ENCODE measurements at regions not wholly inside any gene's neighbourhood (a gene's known extent, or its start where the extent isn't known, plus 50 kb on each side); places are given as distances from the start of the nearest gene placed in this dataset.

- Mint-ChIP-seq H3K36me3 (ENCODE audit: low read depth) (peaks cover 2% of the 10 kb centered on the region), H3K27me3 (peaks cover 27% of the 10 kb centered on the region), H3K27ac (no peak overlapping the region), H3K9me3 (peaks cover 10% of the 10 kb centered on the region), H3K4me1 (peaks cover 17% of the 10 kb centered on the region), H3K4me3 (no peak overlapping the region)
- peak; percentile 73 for DNase-seq
- POLR2A ChIA-PET: no interaction called here
- CTCF ChIA-PET: interaction anchor here (0.6 to 2.6 kb wide), 65 partner anchors 8 to 347 kb away, joined by 3 to 33 read pairs (median 4); partner anchors contain the start of gene HSPA8
These were observed 66.5 kb upstream of the CLMP start for GRCh38 chr11:123261345-123262106.

DNA sequence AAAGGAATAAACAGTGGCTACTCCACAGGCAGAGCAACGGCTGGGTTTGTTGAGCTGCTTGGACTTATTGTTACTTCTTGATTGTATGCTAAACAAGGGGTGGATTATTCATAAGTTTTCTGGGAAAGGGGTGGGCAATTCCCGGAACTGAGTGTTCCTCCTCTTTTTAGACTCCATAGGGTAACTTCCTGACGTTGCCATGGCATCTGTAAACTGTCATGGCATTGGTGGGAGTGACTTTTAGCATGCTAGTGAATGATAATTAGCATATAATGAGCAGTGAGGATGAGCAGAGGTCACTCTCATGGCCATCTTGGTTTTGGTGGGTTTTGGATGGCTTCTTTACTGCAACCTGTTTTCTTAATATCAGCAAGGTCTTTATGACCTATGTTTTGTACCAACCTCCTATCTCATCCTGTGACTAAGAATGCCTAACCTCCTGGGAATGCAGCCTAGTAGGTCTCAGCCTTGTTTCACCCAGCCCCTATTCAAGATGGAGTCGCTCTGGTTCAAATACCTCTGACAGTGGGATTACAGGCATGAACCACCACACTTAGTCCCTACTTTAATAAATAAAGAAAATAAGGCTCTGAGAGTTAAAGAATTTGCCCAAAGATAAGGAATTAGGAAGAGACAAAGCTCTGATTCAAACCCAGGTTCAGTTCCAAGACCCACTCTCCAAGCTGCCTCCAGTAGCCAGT is 65.6 kb upstream of the CLMP start:
- Mint-ChIP-seq H3K4me3 (no peak overlapping the region), H3K27ac (no peak overlapping the region), H3K36me3 (ENCODE audit: low read depth) (peaks cover 2% of the 10 kb centered on the region), H3K9me3 (peaks cover 10% of the 10 kb centered on the region), H3K27me3 (peaks cover 26% of the 10 kb centered on the region), H3K4me1 (peaks cover 17% of the 10 kb centered on the region)
- CTCF ChIA-PET: interaction anchor here (0.6 to 2.6 kb wide), 62 partner anchors 9 to 346 kb away, joined by 3 to 33 read pairs (median 4); partner anchors contain the start of gene HSPA8
- no peak for DNase-seq
- POLR2A ChIA-PET: no interaction called here

GRCh38 chr11:123258877-123259276 is 63.8 kb upstream of the CLMP start:
- ChIA-PET CTCF (interaction anchor here (0.6 to 1.7 kb wide), 3 partner anchors 12 to 148 kb away, joined by 3 to 8 read pairs (median 5); no protein-coding TSS in a partner anchor), POLR2A (no interaction called here)
- H3K4me3 Mint-ChIP-seq: no peak overlapping the region
- H3K27me3 Mint-ChIP-seq: peaks cover 20% of the 10 kb centered on the region
- H3K9me3 Mint-ChIP-seq: peaks cover 10% of the 10 kb centered on the region
- H3K36me3 Mint-ChIP-seq (ENCODE audit: low read depth): peaks cover 2% of the 10 kb centered on the region
- peaks cover 10% of the 10 kb centered on the region for H3K4me1 Mint-ChIP-seq
- no peak overlapping the region for H3K27ac Mint-ChIP-seq
- no peak for DNase-seq

- Mint-ChIP-seq H3K4me1 (peaks cover 9% of the 10 kb centered on the region), H3K36me3 (ENCODE audit: low read depth) (peaks cover 2% of the 10 kb centered on the region), H3K27me3 (peaks cover 20% of the 10 kb centered on the region), H3K27ac (no peak overlapping the region), H3K9me3 (peaks cover 10% of the 10 kb centered on the region), H3K4me3 (no peak overlapping the region)
- POLR2A ChIA-PET: no interaction called here
- no peak for DNase-seq
- CTCF ChIA-PET: interaction anchor here (1.1 to 1.6 kb wide), 2 partner anchors 146 to 221 kb away, joined by 3 to 8 read pairs; no protein-coding TSS in a partner anchor
These were observed 62.3 kb upstream of the CLMP start for GRCh38 chr11:123257370-123257769.

DNA sequence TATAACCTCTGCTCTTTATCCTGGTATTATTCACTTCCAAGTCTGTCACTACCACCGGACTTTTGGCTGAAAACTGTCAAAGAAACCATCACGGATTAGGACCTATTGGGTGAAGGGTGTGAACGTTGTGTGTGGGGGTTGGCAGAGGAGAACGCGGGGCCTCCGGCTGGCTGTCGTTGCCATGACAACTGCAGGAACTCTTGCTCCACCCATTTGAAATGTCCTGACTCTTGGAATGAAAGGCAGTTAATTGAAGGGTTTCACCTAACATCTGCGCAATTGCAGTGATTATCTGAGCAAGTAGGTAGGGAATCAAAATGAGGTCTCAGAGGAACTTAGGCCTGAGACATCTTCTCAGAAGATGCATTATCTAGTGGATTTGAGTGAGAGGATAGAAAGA is 60.9 kb upstream of the CLMP start:
- ChIA-PET CTCF (interaction anchor here (1.4 kb wide), 1 partner anchor 9 kb away, joined by 7 read pairs; no protein-coding TSS in a partner anchor), POLR2A (no interaction called here)
- Mint-ChIP-seq H3K36me3 (ENCODE audit: low read depth) (peaks cover 2% of the 10 kb centered on the region), H3K9me3 (peaks cover 10% of the 10 kb centered on the region), H3K27ac (no peak overlapping the region), H3K4me3 (no peak overlapping the region), H3K27me3 (peaks cover 29% of the 10 kb centered on the region), H3K4me1 (peaks cover 5% of the 10 kb centered on the region)
- no peak for DNase-seq

DNA sequence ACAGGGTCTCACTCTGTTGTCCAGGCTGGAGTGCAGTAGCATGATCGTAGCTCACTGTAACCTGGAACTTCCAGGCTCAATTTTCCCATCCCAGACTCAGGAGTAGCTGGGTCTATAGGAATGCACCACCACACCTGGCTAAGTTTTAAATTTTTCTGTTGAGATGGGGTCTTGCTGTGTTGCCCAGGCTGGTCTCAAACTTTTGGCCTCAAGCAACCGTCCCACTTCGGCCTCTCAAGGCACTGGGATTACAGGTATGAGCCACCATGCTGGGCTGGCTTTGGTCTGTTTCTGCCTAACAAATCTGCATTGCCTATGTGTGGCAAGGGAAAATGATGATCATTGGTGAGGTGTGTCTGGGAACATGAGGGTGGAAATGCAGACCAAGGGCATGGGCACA is 59.3 kb upstream of the CLMP start:
- CTCF ChIA-PET: no interaction called here

DNA sequence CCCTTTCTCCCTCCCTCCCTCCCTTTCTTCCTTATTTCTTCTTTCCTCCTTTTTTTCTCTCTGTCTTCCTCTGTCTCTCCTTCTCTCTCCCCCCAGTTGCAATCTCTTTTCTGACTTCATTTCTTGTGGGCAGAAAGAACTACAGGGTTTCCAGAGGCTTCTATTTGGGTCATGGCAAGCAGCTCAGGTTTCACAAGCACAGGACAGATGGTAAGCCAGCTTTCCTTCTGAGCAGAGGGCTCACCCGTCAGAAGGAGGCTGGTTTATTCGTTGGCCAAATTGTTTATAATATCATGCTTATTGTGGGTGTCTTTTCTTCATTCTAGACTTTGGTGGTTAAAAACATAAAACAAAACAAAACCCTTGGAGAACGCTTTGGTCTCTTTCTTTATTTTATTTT is 58.9 kb upstream of the CLMP start:
- ChIA-PET POLR2A (no interaction called here), CTCF (no interaction called here)
- Mint-ChIP-seq H3K36me3 (ENCODE audit: low read depth) (peaks cover 2% of the 10 kb centered on the region), H3K27ac (no peak overlapping the region), H3K4me1 (no peaks in the 10 kb centered on the region), H3K9me3 (peaks cover 10% of the 10 kb centered on the region), H3K4me3 (no peak overlapping the region), H3K27me3 (peaks cover 39% of the 10 kb centered on the region)
- DNase-seq: no peak

More for the DNA sequence above, 59.3 kb upstream of the CLMP start:
- Mint-ChIP-seq H3K4me3 (no peak overlapping the region), H3K27ac (no peak overlapping the region), H3K4me1 (peaks cover 3% of the 10 kb centered on the region), H3K36me3 (ENCODE audit: low read depth) (peaks cover 2% of the 10 kb centered on the region), H3K27me3 (peaks cover 37% of the 10 kb centered on the region), H3K9me3 (peaks cover 10% of the 10 kb centered on the region)
- POLR2A ChIA-PET: no interaction called here
- DNase-seq: no peak

- H3K27me3 Mint-ChIP-seq: peaks cover 43% of the 10 kb centered on the region
- H3K27ac Mint-ChIP-seq: no peak overlapping the region
- no peak overlapping the region for H3K4me3 Mint-ChIP-seq
- no peak for DNase-seq
- H3K4me1 Mint-ChIP-seq: no peaks in the 10 kb centered on the region
- H3K36me3 Mint-ChIP-seq (ENCODE audit: low read depth): no peaks in the 10 kb centered on the region
- POLR2A ChIA-PET: no interaction called here
- CTCF ChIA-PET: interaction anchor here (0.6 to 4.2 kb wide), 2 partner anchors 9 to 199 kb away, joined by 3 to 31 read pairs; no protein-coding TSS in a partner anchor
- peaks cover 6% of the 10 kb centered on the region for H3K9me3 Mint-ChIP-seq
These were observed 58.2 kb upstream of the CLMP start for GRCh38 chr11:123253223-123253622.

- Mint-ChIP-seq H3K4me3 (no peak overlapping the region), H3K36me3 (ENCODE audit: low read depth) (no peaks in the 10 kb centered on the region), H3K9me3 (no peaks in the 10 kb centered on the region), H3K27me3 (peaks cover 40% of the 10 kb centered on the region), H3K4me1 (peaks cover 6% of the 10 kb centered on the region), H3K27ac (no peak overlapping the region)
- no peak for DNase-seq
- ChIA-PET CTCF (interaction anchor here (0.9 to 4.2 kb wide), 3 partner anchors 10 to 141 kb away, joined by 3 to 31 read pairs (median 7); no protein-coding TSS in a partner anchor), POLR2A (no interaction called here)
These were observed 56.8 kb upstream of the CLMP start for GRCh38 chr11:123251657-123252344.

DNA sequence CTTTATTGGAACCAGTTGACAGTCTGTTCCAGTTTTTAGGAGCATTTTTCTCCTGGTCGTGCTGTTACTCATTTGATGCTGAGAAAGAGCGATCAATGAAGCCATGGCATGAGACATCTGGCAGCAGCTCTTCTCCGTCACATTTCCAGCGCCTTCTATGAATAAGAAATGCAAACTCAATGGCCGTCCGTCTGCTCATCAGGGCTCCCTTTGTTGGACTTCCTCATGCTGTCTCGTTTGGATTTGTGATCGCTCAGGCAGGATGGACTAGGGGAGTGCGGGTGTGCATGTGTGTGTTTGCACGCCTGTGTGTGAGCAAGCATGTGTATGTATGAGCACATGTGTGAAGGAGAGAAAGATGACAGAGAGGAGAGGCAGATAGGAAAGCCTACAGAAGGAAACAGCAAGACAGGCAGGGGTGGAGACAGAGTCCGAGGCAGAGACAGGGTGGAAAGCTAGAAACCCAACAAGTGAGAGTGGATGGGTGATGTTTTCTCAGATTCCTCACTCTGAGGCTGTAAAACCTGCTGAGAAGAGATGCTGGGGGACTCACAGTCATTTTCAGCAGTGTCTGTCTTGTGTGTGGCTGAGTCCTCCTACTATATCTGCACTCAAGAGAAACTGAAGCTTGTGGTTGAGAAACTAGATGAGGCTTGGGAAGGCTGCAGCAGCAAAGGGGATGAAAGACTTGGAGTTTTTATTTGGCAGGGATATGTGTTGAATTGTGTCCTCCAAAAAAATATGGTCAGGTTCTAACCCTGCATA is 56.0 kb upstream of the CLMP start:
- CTCF ChIA-PET: interaction anchor here (0.7 to 4.2 kb wide), 7 partner anchors 11 to 149 kb away, joined by 3 to 31 read pairs (median 5); no protein-coding TSS in a partner anchor
- Mint-ChIP-seq H3K36me3 (ENCODE audit: low read depth) (no peaks in the 10 kb centered on the region), H3K9me3 (no peaks in the 10 kb centered on the region), H3K4me1 (peaks cover 7% of the 10 kb centered on the region), H3K4me3 (no peak overlapping the region), H3K27ac (no peak overlapping the region), H3K27me3 (peaks cover 40% of the 10 kb centered on the region)
- POLR2A ChIA-PET: no interaction called here
- DNase-seq: no peak

- POLR2A ChIA-PET: no interaction called here
These were observed 54.3 kb upstream of the CLMP start for GRCh38 chr11:123249354-123249753.

GRCh38 chr11:123247813-123248379 is 52.8 kb upstream of the CLMP start:
- Mint-ChIP-seq H3K36me3 (ENCODE audit: low read depth) (no peaks in the 10 kb centered on the region), H3K27ac (no peak overlapping the region), H3K4me3 (no peak overlapping the region), H3K27me3 (peaks cover 35% of the 10 kb centered on the region), H3K4me1 (peaks cover 10% of the 10 kb centered on the region), H3K9me3 (no peaks in the 10 kb centered on the region)
- ChIA-PET CTCF (interaction anchor here (0.7 to 4.4 kb wide), 49 partner anchors 8 to 314 kb away, joined by 3 to 154 read pairs (median 5); no protein-coding TSS in a partner anchor), POLR2A (interaction anchor here (0.9 to 1.4 kb wide), 4 partner anchors 136 to 193 kb away, joined by 3 to 6 read pairs (median 4); partner anchors contain the start of gene HSPA8)
- no peak for DNase-seq

More at GRCh38 chr11:123249354-123249753, 54.3 kb upstream of the CLMP start:
- Mint-ChIP-seq H3K27me3 (peaks cover 30% of the 10 kb centered on the region), H3K4me1 (peaks cover 7% of the 10 kb centered on the region), H3K4me3 (no peak overlapping the region), H3K9me3 (no peaks in the 10 kb centered on the region), H3K36me3 (ENCODE audit: low read depth) (no peaks in the 10 kb centered on the region), H3K27ac (no peak overlapping the region)
- no peak for DNase-seq
- CTCF ChIA-PET: interaction anchor here (0.9 to 4.2 kb wide), 5 partner anchors 13 to 138 kb away, joined by 3 to 31 read pairs (median 3); no protein-coding TSS in a partner anchor

Data from activated CD4-positive, alpha-beta memory T cell treated with anti-CD3 and anti-CD28 coated beads, Interleukin-2, amount 10 ng/mL, durations not matched to agents 7 days and 5 days (primary cell).